IMR-90 (cell line): ENCODE measurements at regions not wholly inside any gene's neighbourhood (a gene's known extent, or its start where the extent isn't known, plus 50 kb on each side); places are given as distances from the start of the nearest gene placed in this dataset.

ENCODE experiments used
- ATAC-seq: fragments of 200-7000 bp; cut with Tn5 transposase; 2 replicates; pipeline ENCODE4 v1.9.1; 2020; ENCODE audit warnings: low read depth, mild to moderate bottlenecking, moderate library complexity
- BruUV-seq: library from RNA; stranded (reverse); fragments of 400-500 nt; replicated peaks from 2 replicates; lab custom pipeline; 2021; lab: Mats Ljungman, UMichigan
- CTCF ChIA-PET: fragments of 300-600 bp; formaldehyde crosslinking; extraction: SDS; loops from one replicate; lab custom pipeline; 2021; ENCODE audit warnings: antibody characterized with exemption; lab: Yijun Ruan, JAX
- POLR2A ChIA-PET: fragments of 300-600 bp; sonication (Branson Sonifier 250); formaldehyde crosslinking; loops from one replicate; lab custom pipeline; 2022; ENCODE audit warnings: antibody characterized with exemption; ENCODE audit not compliant: unreplicated experiment; lab: Charles Lee
- DNase-seq: peaks from one replicate; pipeline ENCODE4 v3.0.0; 2013
- H2AFZ ChIP-seq: replicated peaks from 2 replicates; pipeline ENCODE3; 2013; ENCODE audit warnings: low read length, mild to moderate bottlenecking; ENCODE audit not compliant: poor library complexity
- H2AK5ac ChIP-seq: 2 replicates; pipeline ENCODE4 v1.6.1; 2013; ENCODE audit warnings: low read depth, low read length, inconsistent platforms
- H2AK9ac ChIP-seq: replicated peaks from 2 replicates; pipeline ENCODE3; 2013; ENCODE audit warnings: mild to moderate bottlenecking, low read depth, low read length, moderate library complexity; ENCODE audit not compliant: poor library complexity
- H2BK120ac ChIP-seq: 2 replicates; pipeline ENCODE4 v1.6.1; 2013; ENCODE audit warnings: low read depth, low read length, inconsistent platforms
- H2BK15ac ChIP-seq: 3 replicates; pipeline ENCODE4 v1.6.1; 2013; ENCODE audit warnings: low read depth, low read length, inconsistent platforms
- H2BK20ac ChIP-seq: 2 replicates; pipeline ENCODE4 v1.6.1; 2013; ENCODE audit warnings: low read depth, mild to moderate bottlenecking, inconsistent platforms, low read length, moderate library complexity
- H2BK5ac ChIP-seq: 2 replicates; pipeline ENCODE4 v1.6.1; 2013; ENCODE audit warnings: mild to moderate bottlenecking, low read depth, low read length, inconsistent platforms; ENCODE audit not compliant: poor library complexity, severe bottlenecking
- H3K14ac ChIP-seq: replicated peaks from 2 replicates; pipeline ENCODE4 v1.6.1; 2013; ENCODE audit warnings: low read depth, low read length, inconsistent platforms
- H3K18ac ChIP-seq: 2 replicates; pipeline ENCODE4 v1.6.1; 2013; ENCODE audit warnings: low read depth, low read length, control low read depth
- H3K23ac ChIP-seq: 2 replicates; pipeline ENCODE4 v1.6.1; 2013; ENCODE audit warnings: low read depth, low read length, inconsistent platforms
- H3K27ac ChIP-seq: 2 replicates; pipeline ENCODE4 v1.5.1; 2013; ENCODE audit warnings: mild to moderate bottlenecking, control low read depth, low read length; ENCODE audit not compliant: insufficient read depth
- H3K27me3 ChIP-seq: 2 replicates; pipeline ENCODE4 v1.6.1; 2013; ENCODE audit warnings: low read length; ENCODE audit not compliant: control insufficient read depth, insufficient read depth
- H3K36me3 ChIP-seq: 2 replicates; pipeline ENCODE4 v1.6.1; 2013; ENCODE audit warnings: low read length, mixed read lengths; ENCODE audit not compliant: control insufficient read depth, insufficient read depth
- H3K4ac ChIP-seq: 2 replicates; pipeline ENCODE4 v1.6.1; 2013; ENCODE audit warnings: low read depth, low read length, inconsistent platforms
- H3K4me1 ChIP-seq: 2 replicates; pipeline ENCODE4 v1.6.1; 2013; ENCODE audit warnings: low read length, mixed read lengths; ENCODE audit not compliant: control insufficient read depth, insufficient read depth
- H3K4me2 ChIP-seq: 2 replicates; pipeline ENCODE4 v1.6.1; 2013; ENCODE audit warnings: low read depth, mild to moderate bottlenecking, control low read depth, low read length, moderate library complexity
- H3K4me3 ChIP-seq: 2 replicates; pipeline ENCODE4 v1.5.1; 2013; ENCODE audit warnings: low read depth, mild to moderate bottlenecking, control low read depth, low read length, moderate library complexity; ENCODE audit not compliant: insufficient read depth
- H3K56ac ChIP-seq: 2 replicates; pipeline ENCODE4 v1.6.1; 2013; ENCODE audit warnings: low read length, inconsistent platforms; ENCODE audit not compliant: insufficient read depth; ENCODE audit errors: extremely low read depth
- H3K79me1 ChIP-seq, 2 experiments: 2 replicates each; pipeline ENCODE4 v1.6.1; 2013; ENCODE audit warnings: low read length in 2 of 2, inconsistent platforms in 1 of 2, low read depth in 1 of 2
- H3K9ac ChIP-seq: 2 replicates; pipeline ENCODE4 v1.6.1; 2013; ENCODE audit warnings: low read depth, low read length, control low read depth
- H3K9me1 ChIP-seq: 2 replicates; pipeline ENCODE4 v1.6.1; 2013; ENCODE audit warnings: low read length, inconsistent platforms; ENCODE audit not compliant: insufficient read depth
- H3K9me3 ChIP-seq: 2 replicates; pipeline ENCODE4 v1.6.1; 2013; ENCODE audit warnings: low read length; ENCODE audit not compliant: control insufficient read depth, insufficient read depth
- H4K20me1 ChIP-seq: 2 replicates; pipeline ENCODE4 v1.6.1; 2013; ENCODE audit warnings: low read length, inconsistent platforms; ENCODE audit not compliant: insufficient read depth
- H4K5ac ChIP-seq: 2 replicates; pipeline ENCODE4 v1.6.1; 2013; ENCODE audit warnings: mild to moderate bottlenecking, low read depth, low read length, control low read depth
- H4K8ac ChIP-seq, 2 experiments: 2 replicates each; pipeline ENCODE4 v1.6.1; 2013; ENCODE audit warnings: low read depth in 2 of 2, low read length in 2 of 2, control low read depth in 1 of 2, inconsistent platforms in 1 of 2
- H4K91ac ChIP-seq: 2 replicates; pipeline ENCODE4 v1.6.1; 2013; ENCODE audit warnings: low read depth, low read length, inconsistent platforms; ENCODE audit not compliant: insufficient read depth
- BHLHE40 ChIP-seq: fragments of 150-350 bp; IDR thresholded peaks from 2 replicates; pipeline ENCODE4 v1.6.1; 2016; ENCODE audit warnings: mild to moderate bottlenecking, low read depth, low read length
- CEBPB ChIP-seq: IDR thresholded peaks from 2 replicates; pipeline ENCODE4 v1.6.1; 2012; ENCODE audit warnings: low read depth, low read length, improper control_type of control experiment
- CHD1 ChIP-seq: IDR thresholded peaks from 2 replicates; pipeline ENCODE4 v1.6.1; 2012; ENCODE audit warnings: low read depth, low read length, improper control_type of control experiment
- FOS ChIP-seq: fragments of 150-350 bp; IDR thresholded peaks from 2 replicates; pipeline ENCODE4 v1.6.1; 2016; ENCODE audit warnings: low read depth, low read length
- MAFK ChIP-seq: IDR thresholded peaks from 2 replicates; pipeline ENCODE4 v1.6.1; 2012; ENCODE audit warnings: low read depth, low read length, improper control_type of control experiment
- MAZ ChIP-seq: IDR thresholded peaks from 2 replicates; pipeline ENCODE4 v1.6.1; 2012; ENCODE audit warnings: low read depth, mild to moderate bottlenecking, low read length, improper control_type of control experiment, moderate library complexity, borderline replicate concordance
- MXI1 ChIP-seq: IDR thresholded peaks from 2 replicates; pipeline ENCODE4 v1.6.1; 2012; ENCODE audit warnings: low read depth, mild to moderate bottlenecking, low read length, moderate library complexity, borderline replicate concordance
- NFE2L2 ChIP-seq: fragments of 150-350 bp; IDR thresholded peaks from 2 replicates; pipeline ENCODE4 v1.6.1; 2016; ENCODE audit warnings: low read depth, mild to moderate bottlenecking, low read length
- POLR2A ChIP-seq: IDR thresholded peaks from 2 replicates; pipeline ENCODE4 v1.6.1; 2012; ENCODE audit warnings: mild to moderate bottlenecking, low read depth, low read length
- RAD21 ChIP-seq: IDR thresholded peaks from 2 replicates; pipeline ENCODE4 v1.6.1; 2012; ENCODE audit warnings: low read length, improper control_type of control experiment
- RCOR1 ChIP-seq: IDR thresholded peaks from 2 replicates; pipeline ENCODE4 v1.6.1; 2012; ENCODE audit warnings: mild to moderate bottlenecking, low read length, improper control_type of control experiment; ENCODE audit not compliant: insufficient replicate concordance
- RFX5 ChIP-seq: IDR thresholded peaks from 2 replicates; pipeline ENCODE4 v1.8.0; 2012; ENCODE audit warnings: low read depth, mild to moderate bottlenecking, low read length, moderate library complexity
- SMC3 ChIP-seq: fragments of 150-350 bp; IDR thresholded peaks from 2 replicates; pipeline ENCODE4 v1.6.1; 2016; ENCODE audit warnings: low read depth, mild to moderate bottlenecking, antibody characterized with exemption, low read length, moderate library complexity
- WGBS, 2 experiments: methylation state at CpG; one replicate each; pipeline versions ENCODE4 v1.1.5 to v1.1.7; 2013; ENCODE audit warnings: missing lambda C conversion rate in 2 of 2; ENCODE audit not compliant: insufficient read length in 1 of 2; ENCODE audit errors: extremely low coverage in 2 of 2; 5-methylcytosine and 5-hydroxymethylcytosine counted together
- dilution Hi-C: fragments of 300-500 bp; cut with HindIII; formaldehyde crosslinking; loops from one replicate; pipeline ENCODE4 v1.14.3; 2018; ENCODE audit warnings: low sequenced_read_pairs; ENCODE audit not compliant: unreplicated experiment
- in situ Hi-C: fragments of 300-500 bp; cut with MboI; formaldehyde crosslinking; loops from 3 replicates; pipeline ENCODE4 v1.14.3; 2019; ENCODE audit warnings: low sequenced_read_pairs, inconsistent platforms, mixed read lengths
- intact Hi-C: fragments of 100-400 bp; cut with micrococcal nuclease; formaldehyde crosslinking; loops from 2 replicates; pipeline ENCODE4 v1.10.0; 2022
- TF ChIP-seq, protein P1 (sequence below): conservative IDR thresholded peaks from 2 replicates; pipeline ENCODE4 v1.5.1; 2012; ENCODE audit warnings: mild to moderate bottlenecking, low read depth, low read length, improper control_type of control experiment
- TF ChIP-seq, protein P2 (sequence below): fragments of 150-350 bp; IDR thresholded peaks from 2 replicates; pipeline ENCODE4 v1.6.1; 2016; ENCODE audit warnings: low read depth, mild to moderate bottlenecking, low read length, moderate library complexity, borderline replicate concordance

DNA sequence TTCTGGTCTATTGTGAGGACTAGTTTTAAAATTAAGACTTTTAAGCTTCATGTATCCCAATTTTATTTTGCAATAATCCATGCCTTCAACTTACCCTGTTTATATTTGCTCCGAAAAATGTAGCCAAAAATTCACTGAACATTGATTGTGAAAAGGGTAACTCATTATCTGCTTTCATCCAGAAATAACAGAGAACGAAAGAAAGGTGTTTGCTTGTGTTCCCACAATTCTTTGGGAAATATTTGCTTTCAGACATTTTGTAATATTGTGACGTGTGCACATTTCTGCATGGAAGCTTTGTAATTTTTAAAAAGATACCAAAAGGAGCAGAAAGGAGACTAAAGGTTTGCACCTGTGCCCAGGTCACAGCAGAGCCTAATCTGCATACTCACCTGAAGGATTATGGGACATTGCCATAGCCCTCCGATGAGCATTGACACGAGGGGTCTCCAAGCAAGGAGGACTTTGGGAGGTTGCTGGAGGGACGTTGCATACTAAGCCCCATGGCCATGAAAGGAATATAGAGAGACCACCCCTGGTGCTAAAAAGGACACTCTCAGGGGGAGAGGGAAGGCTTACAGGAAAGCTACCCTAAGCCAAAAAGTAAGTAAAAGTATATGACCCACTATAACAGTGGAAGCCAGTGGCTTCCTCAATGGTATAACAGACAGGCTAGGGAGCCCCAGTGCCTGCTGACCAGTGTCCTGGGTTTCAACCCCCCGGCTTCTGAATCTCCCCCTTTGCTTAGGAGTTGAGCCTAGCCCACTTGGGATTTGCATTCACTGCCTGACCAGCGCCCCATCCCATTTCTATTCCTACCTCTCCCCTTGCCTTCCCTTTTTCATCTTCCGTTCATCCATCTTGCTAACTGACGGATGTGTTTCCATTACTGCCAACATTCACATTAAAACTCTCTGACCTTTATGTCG, 148.6 kb upstream of the ZC3H12A start:
- no peak overlapping the region for H2BK20ac ChIP-seq
- no peak overlapping the region for H3K9ac ChIP-seq
- H2BK15ac ChIP-seq = no peak overlapping the region
- no peak overlapping the region for H4K5ac ChIP-seq
- no peak overlapping the region for H2AK5ac ChIP-seq
- no peak overlapping the region for H2AFZ ChIP-seq
- no TSS peak for BruUV-seq
- H3K9me1 ChIP-seq = no peaks in the 10 kb centered on the region
- 9% methylated on average over 4 of the region's 11 CpGs; no CpG with 5 or more reads in 1 of the 2 experiments for WGBS, 2 experiments
- ATAC-seq = no peak
- no peak overlapping the region for H3K18ac ChIP-seq
- in situ Hi-C loops = no loop called here
- ChIA-PET POLR2A (no interaction called here), CTCF (no interaction called here)
- H4K20me1 ChIP-seq = no peaks in the 10 kb centered on the region
- no peak overlapping the region for H2AK9ac ChIP-seq
- no peak overlapping the region for H3K4ac ChIP-seq
- no peaks in the 10 kb centered on the region for H3K9me3 ChIP-seq
- H2BK120ac ChIP-seq = no peak overlapping the region
- dilution Hi-C loops = no loop called here
- DNase-seq = no peak
- intact Hi-C loops = no loop called here
- no peaks in the 10 kb centered on the region for H3K36me3 ChIP-seq
- no peak overlapping the region for H4K91ac ChIP-seq
- no peaks in the 10 kb centered on the region for H3K79me1 ChIP-seq
- no peak overlapping the region for H3K4me3 ChIP-seq
- H3K27me3 ChIP-seq = peaks cover 2% of the 10 kb centered on the region; the same call in 1 of the 2 replicates
- no peak overlapping the region for H4K8ac ChIP-seq
- no peak overlapping the region for H3K23ac ChIP-seq
- no peak overlapping the region for H3K27ac ChIP-seq
- H3K14ac ChIP-seq = no peak overlapping the region
- no peaks in the 10 kb centered on the region for H3K4me1 ChIP-seq
- H2BK5ac ChIP-seq = no peak overlapping the region
- no peak overlapping the region for H3K4me2 ChIP-seq
- no peak overlapping the region for H3K56ac ChIP-seq
- TF ChIP-seq, protein P1, sequence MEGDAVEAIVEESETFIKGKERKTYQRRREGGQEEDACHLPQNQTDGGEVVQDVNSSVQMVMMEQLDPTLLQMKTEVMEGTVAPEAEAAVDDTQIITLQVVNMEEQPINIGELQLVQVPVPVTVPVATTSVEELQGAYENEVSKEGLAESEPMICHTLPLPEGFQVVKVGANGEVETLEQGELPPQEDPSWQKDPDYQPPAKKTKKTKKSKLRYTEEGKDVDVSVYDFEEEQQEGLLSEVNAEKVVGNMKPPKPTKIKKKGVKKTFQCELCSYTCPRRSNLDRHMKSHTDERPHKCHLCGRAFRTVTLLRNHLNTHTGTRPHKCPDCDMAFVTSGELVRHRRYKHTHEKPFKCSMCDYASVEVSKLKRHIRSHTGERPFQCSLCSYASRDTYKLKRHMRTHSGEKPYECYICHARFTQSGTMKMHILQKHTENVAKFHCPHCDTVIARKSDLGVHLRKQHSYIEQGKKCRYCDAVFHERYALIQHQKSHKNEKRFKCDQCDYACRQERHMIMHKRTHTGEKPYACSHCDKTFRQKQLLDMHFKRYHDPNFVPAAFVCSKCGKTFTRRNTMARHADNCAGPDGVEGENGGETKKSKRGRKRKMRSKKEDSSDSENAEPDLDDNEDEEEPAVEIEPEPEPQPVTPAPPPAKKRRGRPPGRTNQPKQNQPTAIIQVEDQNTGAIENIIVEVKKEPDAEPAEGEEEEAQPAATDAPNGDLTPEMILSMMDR = no peak
- TF ChIP-seq CHD1 = no peak
- TF ChIP-seq MAZ = no peak
- no peak for TF ChIP-seq NFE2L2
- no peak for TF ChIP-seq RAD21
- TF ChIP-seq MAFK = no peak
- no peak for TF ChIP-seq CEBPB
- TF ChIP-seq POLR2A = no peak
- no peak for TF ChIP-seq SMC3
- TF ChIP-seq BHLHE40 = no peak
- TF ChIP-seq RFX5 = no peak
- TF ChIP-seq FOS = no peak
- TF ChIP-seq, protein P2, sequence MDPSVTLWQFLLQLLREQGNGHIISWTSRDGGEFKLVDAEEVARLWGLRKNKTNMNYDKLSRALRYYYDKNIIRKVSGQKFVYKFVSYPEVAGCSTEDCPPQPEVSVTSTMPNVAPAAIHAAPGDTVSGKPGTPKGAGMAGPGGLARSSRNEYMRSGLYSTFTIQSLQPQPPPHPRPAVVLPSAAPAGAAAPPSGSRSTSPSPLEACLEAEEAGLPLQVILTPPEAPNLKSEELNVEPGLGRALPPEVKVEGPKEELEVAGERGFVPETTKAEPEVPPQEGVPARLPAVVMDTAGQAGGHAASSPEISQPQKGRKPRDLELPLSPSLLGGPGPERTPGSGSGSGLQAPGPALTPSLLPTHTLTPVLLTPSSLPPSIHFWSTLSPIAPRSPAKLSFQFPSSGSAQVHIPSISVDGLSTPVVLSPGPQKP = no peak
- TF ChIP-seq RCOR1 = no peak
- no peak for TF ChIP-seq MXI1
